ENCODE measurements at regions not wholly inside any gene's neighbourhood (a gene's known extent, or its start where the extent isn't known, plus 50 kb on each side); places are given as distances from the start of the nearest gene placed in this dataset.
"Not testable (repeated sequence)": the region's sequence is repeated elsewhere in the genome, so short reads cannot be mapped to it uniquely, and the experiment has no call there.

- Mint-ChIP-seq H3K27me3 (ENCODE audit: unreplicated experiment) (peaks cover 3% of the 10 kb centered on the region), H3K9me3 (ENCODE audit: unreplicated experiment) (no peaks in the 10 kb centered on the region), H3K4me1 (ENCODE audit: unreplicated experiment) (peaks cover 5% of the 10 kb centered on the region), H3K4me3 (ENCODE audit: unreplicated experiment) (no peak overlapping the region), H3K27ac (ENCODE audit: unreplicated experiment) (no peak overlapping the region), H3K36me3 (ENCODE audit: low read depth, unreplicated experiment) (no peaks in the 10 kb centered on the region)
- no peak for TF ChIP-seq CTCF (IDR thresholded peaks at IDR 0.05; ENCODE audit: unreplicated experiment)
- DNase-seq (ENCODE audit: low spot score) = no peak
Observed at GRCh38 chr1:232711996-232712395, 82.1 kb upstream of the SIPA1L2 start.

- TF ChIP-seq CTCF (IDR thresholded peaks at IDR 0.05; ENCODE audit: unreplicated experiment) = no peak
Observed at GRCh38 chr1:232713785-232714184, 83.9 kb upstream of the SIPA1L2 start.

GRCh38 chr1:232715154-232715553, 85.2 kb upstream of the SIPA1L2 start:
- Mint-ChIP-seq H3K27ac (ENCODE audit: unreplicated experiment) (no peak overlapping the region), H3K4me1 (ENCODE audit: unreplicated experiment) (no peaks in the 10 kb centered on the region), H3K9me3 (ENCODE audit: unreplicated experiment) (no peaks in the 10 kb centered on the region), H3K36me3 (ENCODE audit: low read depth, unreplicated experiment) (peaks cover 4% of the 10 kb centered on the region), H3K27me3 (ENCODE audit: unreplicated experiment) (no peaks in the 10 kb centered on the region), H3K4me3 (ENCODE audit: unreplicated experiment) (no peak overlapping the region)
- DNase-seq (ENCODE audit: low spot score) = no peak
- no peak for TF ChIP-seq CTCF (IDR thresholded peaks at IDR 0.05; ENCODE audit: unreplicated experiment)

More at GRCh38 chr1:232713785-232714184, 83.9 kb upstream of the SIPA1L2 start:
- Mint-ChIP-seq H3K27ac (ENCODE audit: unreplicated experiment) (no peak overlapping the region), H3K36me3 (ENCODE audit: low read depth, unreplicated experiment) (peaks cover 4% of the 10 kb centered on the region), H3K4me1 (ENCODE audit: unreplicated experiment) (peaks cover 5% of the 10 kb centered on the region), H3K27me3 (ENCODE audit: unreplicated experiment) (no peaks in the 10 kb centered on the region), H3K9me3 (ENCODE audit: unreplicated experiment) (no peaks in the 10 kb centered on the region), H3K4me3 (ENCODE audit: unreplicated experiment) (no peak overlapping the region)
- no peak for DNase-seq (ENCODE audit: low spot score)

GRCh38 chr1:232717911-232718310, 87.3 kb upstream of the MAP10 start:
- H3K27ac Mint-ChIP-seq (ENCODE audit: unreplicated experiment) = peak overlapping the region; percentile 57
- H3K4me3 Mint-ChIP-seq (ENCODE audit: unreplicated experiment); H3K9me3 Mint-ChIP-seq (ENCODE audit: unreplicated experiment); DNase-seq (ENCODE audit: low spot score); H3K4me1 Mint-ChIP-seq (ENCODE audit: unreplicated experiment); H3K36me3 Mint-ChIP-seq (ENCODE audit: low read depth, unreplicated experiment); H3K27me3 Mint-ChIP-seq (ENCODE audit: unreplicated experiment): not testable (repeated sequence)

- H3K27ac Mint-ChIP-seq (ENCODE audit: unreplicated experiment) = no peak overlapping the region
- H3K4me1 Mint-ChIP-seq (ENCODE audit: unreplicated experiment) = no peaks in the 10 kb centered on the region
- no peak for TF ChIP-seq CTCF (IDR thresholded peaks at IDR 0.05; ENCODE audit: unreplicated experiment)
- H3K9me3 Mint-ChIP-seq (ENCODE audit: unreplicated experiment) = no peaks in the 10 kb centered on the region
- no peaks in the 10 kb centered on the region for H3K27me3 Mint-ChIP-seq (ENCODE audit: unreplicated experiment)
- H3K4me3 Mint-ChIP-seq (ENCODE audit: unreplicated experiment) = no peak overlapping the region
- H3K36me3 Mint-ChIP-seq (ENCODE audit: low read depth, unreplicated experiment) = peaks cover 4% of the 10 kb centered on the region
- no peak for DNase-seq (ENCODE audit: low spot score)
Observed at GRCh38 chr1:232718928-232719927, 86.0 kb upstream of the MAP10 start.
